PC-3 (cell line): ENCODE measurements at regions not wholly inside any gene's neighbourhood (a gene's known extent, or its start where the extent isn't known, plus 50 kb on each side); places are given as distances from the start of the nearest gene placed in this dataset.

Experiments used
- ATAC-seq: fragments of 200-7000 bp; cut with Tn5 transposase; 2 replicates; pipeline ENCODE4 v1.9.1; 2020; ENCODE audit warnings: mild to moderate bottlenecking, moderate library complexity
- BruUV-seq: library from RNA; stranded (reverse); fragments of 400-500 nt; replicated peaks from 2 replicates; lab custom pipeline; 2021; lab: Mats Ljungman, UMichigan
- CTCF ChIA-PET: fragments of 300-600 bp; sonication (Branson Sonifier 250); formaldehyde crosslinking; loops from one replicate; lab custom pipeline; 2022; ENCODE audit warnings: antibody characterized with exemption; lab: Charles Lee
- POLR2A ChIA-PET: fragments of 300-600 bp; sonication (Branson Sonifier 250); formaldehyde crosslinking; loops from one replicate; lab custom pipeline; 2022; ENCODE audit warnings: antibody characterized with exemption; ENCODE audit not compliant: unreplicated experiment; lab: Charles Lee
- DNase-seq: peaks from one replicate; pipeline ENCODE4 v3.0.0-alpha.2; 2015
- H2AFZ ChIP-seq: fragments of 300-600 bp; sonication (generic); 2 replicates; pipeline ENCODE4 v1.6.0; 2016; ENCODE audit warnings: antibody characterized with exemption, low read length
- H3F3A ChIP-seq: fragments of 300-600 bp; sonication (generic); one replicate; pipeline ENCODE4 v1.6.0; 2017; ENCODE audit warnings: antibody characterized with exemption, low read length, control low read depth, mild to moderate bottlenecking; ENCODE audit not compliant: unreplicated experiment
- H3K27ac ChIP-seq: fragments of 300-600 bp; sonication (generic); 2 replicates; pipeline ENCODE4 v1.5.1; 2016; ENCODE audit warnings: mild to moderate bottlenecking, low read length
- H3K27me3 ChIP-seq: fragments of 300-600 bp; sonication (generic); 2 replicates; pipeline ENCODE4 v1.6.1; 2016; ENCODE audit warnings: low read length, mixed read lengths
- H3K36me3 ChIP-seq: fragments of 300-600 bp; sonication (generic); 2 replicates; pipeline ENCODE4 v1.6.1; 2016; ENCODE audit warnings: low read depth, mixed run types, low read length, mixed read lengths
- H3K4me1 ChIP-seq: fragments of 300-600 bp; sonication (generic); 2 replicates; pipeline ENCODE4 v1.5.1; 2016; ENCODE audit warnings: low read length; ENCODE audit not compliant: insufficient read depth
- H3K4me2 ChIP-seq: fragments of 300-600 bp; sonication (generic); 2 replicates; pipeline ENCODE4 v1.6.0; 2016; ENCODE audit warnings: low read length
- H3K4me3 ChIP-seq: fragments of 300-600 bp; sonication (generic); 2 replicates; pipeline ENCODE4 v1.5.1; 2016; ENCODE audit warnings: mild to moderate bottlenecking, low read length, mixed read lengths
- H3K79me2 ChIP-seq: fragments of 300-600 bp; sonication (generic); 2 replicates; pipeline ENCODE4 v1.6.1; 2017; ENCODE audit warnings: low read length, mixed read lengths
- H3K9ac ChIP-seq: fragments of 300-600 bp; sonication (generic); 2 replicates; pipeline ENCODE4 v1.6.0; 2016; ENCODE audit warnings: mild to moderate bottlenecking, low read length
- H3K9me2 ChIP-seq: fragments of 300-600 bp; sonication (generic); replicated peaks from 2 replicates; pipeline ENCODE4 v1.6.1; 2016; ENCODE audit warnings: mixed run types, low read length, mixed read lengths
- H3K9me3 ChIP-seq: fragments of 300-600 bp; sonication (generic); 2 replicates; pipeline ENCODE4 v1.6.1; 2016; ENCODE audit warnings: low read length, mixed read lengths
- H4K20me1 ChIP-seq: fragments of 300-600 bp; sonication (generic); 2 replicates; pipeline ENCODE4 v1.6.1; 2016; ENCODE audit warnings: low read length, mixed read lengths
- EZH2 ChIP-seq: fragments of 300-600 bp; sonication (generic); IDR thresholded peaks from one replicate; pipeline ENCODE4 v1.6.1; 2017; ENCODE audit warnings: antibody characterized with exemption, mild to moderate bottlenecking, low read length; ENCODE audit not compliant: unreplicated experiment
- EZH2phosphoT487 ChIP-seq: fragments of 300-600 bp; sonication (generic); IDR thresholded peaks from 2 replicates; pipeline ENCODE4 v1.6.1; 2018; ENCODE audit warnings: mild to moderate bottlenecking, antibody characterized with exemption, low read length, borderline replicate concordance
- intact Hi-C: fragments of 100-400 bp; cut with micrococcal nuclease; formaldehyde crosslinking; loops from 2 replicates; pipeline ENCODE4 v1.9.0; 2023
- TF ChIP-seq, protein P1 (sequence below): fragments of 300-600 bp; sonication (generic); conservative IDR thresholded peaks from 2 replicates; pipeline ENCODE4 v1.5.1; 2017; ENCODE audit warnings: antibody characterized with exemption, low read depth, mild to moderate bottlenecking, low read length

GRCh38 chr16:87196661-87197060, 120.5 kb downstream of the C16orf95 start:
- no peaks in the 10 kb centered on the region for H3K9me3 ChIP-seq
- H3F3A ChIP-seq = no peaks in the 10 kb centered on the region
- H3K79me2 ChIP-seq = no peaks in the 10 kb centered on the region
- no peak overlapping the region for H3K27ac ChIP-seq
- BruUV-seq = no TSS peak
- DNase-seq (no peak), ATAC-seq (no peak)
- peaks cover 14% of the 10 kb centered on the region for H3K4me1 ChIP-seq
- H3K4me3 ChIP-seq = no peak overlapping the region
- H3K9me2 ChIP-seq = no peaks in the 10 kb centered on the region
- ChIA-PET CTCF (no interaction called here), POLR2A (no interaction called here)
- no peaks in the 10 kb centered on the region for H4K20me1 ChIP-seq
- intact Hi-C loops = no loop called here
- no peak overlapping the region for H3K4me2 ChIP-seq
- no peak overlapping the region for H3K9ac ChIP-seq
- H3K36me3 ChIP-seq = no peaks in the 10 kb centered on the region
- TF ChIP-seq EZH2 (no peak), EZH2phosphoT487 (no peak)
- TF ChIP-seq, protein P1, sequence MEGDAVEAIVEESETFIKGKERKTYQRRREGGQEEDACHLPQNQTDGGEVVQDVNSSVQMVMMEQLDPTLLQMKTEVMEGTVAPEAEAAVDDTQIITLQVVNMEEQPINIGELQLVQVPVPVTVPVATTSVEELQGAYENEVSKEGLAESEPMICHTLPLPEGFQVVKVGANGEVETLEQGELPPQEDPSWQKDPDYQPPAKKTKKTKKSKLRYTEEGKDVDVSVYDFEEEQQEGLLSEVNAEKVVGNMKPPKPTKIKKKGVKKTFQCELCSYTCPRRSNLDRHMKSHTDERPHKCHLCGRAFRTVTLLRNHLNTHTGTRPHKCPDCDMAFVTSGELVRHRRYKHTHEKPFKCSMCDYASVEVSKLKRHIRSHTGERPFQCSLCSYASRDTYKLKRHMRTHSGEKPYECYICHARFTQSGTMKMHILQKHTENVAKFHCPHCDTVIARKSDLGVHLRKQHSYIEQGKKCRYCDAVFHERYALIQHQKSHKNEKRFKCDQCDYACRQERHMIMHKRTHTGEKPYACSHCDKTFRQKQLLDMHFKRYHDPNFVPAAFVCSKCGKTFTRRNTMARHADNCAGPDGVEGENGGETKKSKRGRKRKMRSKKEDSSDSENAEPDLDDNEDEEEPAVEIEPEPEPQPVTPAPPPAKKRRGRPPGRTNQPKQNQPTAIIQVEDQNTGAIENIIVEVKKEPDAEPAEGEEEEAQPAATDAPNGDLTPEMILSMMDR = no peak
- no peaks in the 10 kb centered on the region for H3K27me3 ChIP-seq
- H2AFZ ChIP-seq = no peak overlapping the region

- Histone ChIP-seq H3K27me3 (no peaks in the 10 kb centered on the region), H3K9ac (no peak overlapping the region), H3K4me2 (no peak overlapping the region), H3F3A (no peaks in the 10 kb centered on the region), H3K79me2 (no peaks in the 10 kb centered on the region), H4K20me1 (no peaks in the 10 kb centered on the region), H3K36me3 (no peaks in the 10 kb centered on the region), H3K9me2 (no peaks in the 10 kb centered on the region), H3K4me3 (no peak overlapping the region), H2AFZ (no peak overlapping the region), H3K9me3 (no peaks in the 10 kb centered on the region), H3K27ac (peak overlapping the region; percentile 54), H3K4me1 (peaks cover 17% of the 10 kb centered on the region)
- ChIA-PET CTCF (no interaction called here), POLR2A (no interaction called here)
- no peak for ATAC-seq
- intact Hi-C loops = no loop called here
- no TSS peak for BruUV-seq
- TF ChIP-seq EZH2phosphoT487 (no peak), EZH2 (no peak)
- TF ChIP-seq, protein P1 = no peak
- DNase-seq = peak; percentile 39
Observed at GRCh38 chr16:87198328-87198832, 118.8 kb downstream of the C16orf95 start.

GRCh38 chr16:87198881-87199280, 118.3 kb downstream of the C16orf95 start:
- Histone ChIP-seq H3K9me3 (no peaks in the 10 kb centered on the region), H3K27me3 (no peaks in the 10 kb centered on the region), H3K27ac (0 out of 2 replicates have a peak overlapping the region, but pooled peaks have one; percentile 16), H3K79me2 (no peaks in the 10 kb centered on the region), H3K4me3 (no peak overlapping the region), H3K36me3 (no peaks in the 10 kb centered on the region), H3K4me2 (no peak overlapping the region), H4K20me1 (no peaks in the 10 kb centered on the region), H3K4me1 (peaks cover 17% of the 10 kb centered on the region), H3F3A (no peaks in the 10 kb centered on the region), H2AFZ (no peak overlapping the region), H3K9ac (no peak overlapping the region), H3K9me2 (no peaks in the 10 kb centered on the region)
- DNase-seq (no peak), ATAC-seq (no peak)
- TF ChIP-seq EZH2phosphoT487 = no peak
- TF ChIP-seq, protein P1 = no peak
- TF ChIP-seq EZH2 = no peak
- ChIA-PET CTCF (no interaction called here), POLR2A (no interaction called here)
- intact Hi-C loops = no loop called here
- BruUV-seq = no TSS peak
